ENCODE measurements at regions not wholly inside any gene's neighbourhood (a gene's known extent, or its start where the extent isn't known, plus 50 kb on each side); places are given as distances from the start of the nearest gene placed in this dataset.

DNA sequence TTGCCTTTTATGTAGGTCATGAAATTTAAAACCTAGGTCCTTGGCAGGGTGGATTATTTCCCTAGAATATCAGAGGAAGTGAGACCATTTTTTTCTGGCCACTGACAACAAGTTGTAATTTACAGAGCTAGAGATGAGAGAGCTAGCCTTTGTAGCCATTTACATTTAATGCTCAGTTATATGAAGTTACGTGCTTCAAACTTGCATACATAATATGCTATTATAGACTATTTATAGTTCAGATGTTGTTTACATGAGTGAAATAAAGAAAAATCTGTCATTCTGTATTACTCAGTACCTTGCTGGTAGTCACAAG, 234.9 kb upstream of the MBL2 start:
- Histone ChIP-seq H3K36me3 (ENCODE audit: control insufficient read depth, insufficient read depth, low read length) (no peaks in the 10 kb centered on the region), H3K27me3 (ENCODE audit: control insufficient read depth, insufficient read depth, low read length) (no peaks in the 10 kb centered on the region), H3K4me3 (ENCODE audit: low read depth, low read length) (no peak overlapping the region)
- TF ChIP-seq, protein P1, sequence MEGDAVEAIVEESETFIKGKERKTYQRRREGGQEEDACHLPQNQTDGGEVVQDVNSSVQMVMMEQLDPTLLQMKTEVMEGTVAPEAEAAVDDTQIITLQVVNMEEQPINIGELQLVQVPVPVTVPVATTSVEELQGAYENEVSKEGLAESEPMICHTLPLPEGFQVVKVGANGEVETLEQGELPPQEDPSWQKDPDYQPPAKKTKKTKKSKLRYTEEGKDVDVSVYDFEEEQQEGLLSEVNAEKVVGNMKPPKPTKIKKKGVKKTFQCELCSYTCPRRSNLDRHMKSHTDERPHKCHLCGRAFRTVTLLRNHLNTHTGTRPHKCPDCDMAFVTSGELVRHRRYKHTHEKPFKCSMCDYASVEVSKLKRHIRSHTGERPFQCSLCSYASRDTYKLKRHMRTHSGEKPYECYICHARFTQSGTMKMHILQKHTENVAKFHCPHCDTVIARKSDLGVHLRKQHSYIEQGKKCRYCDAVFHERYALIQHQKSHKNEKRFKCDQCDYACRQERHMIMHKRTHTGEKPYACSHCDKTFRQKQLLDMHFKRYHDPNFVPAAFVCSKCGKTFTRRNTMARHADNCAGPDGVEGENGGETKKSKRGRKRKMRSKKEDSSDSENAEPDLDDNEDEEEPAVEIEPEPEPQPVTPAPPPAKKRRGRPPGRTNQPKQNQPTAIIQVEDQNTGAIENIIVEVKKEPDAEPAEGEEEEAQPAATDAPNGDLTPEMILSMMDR (IDR thresholded peaks at IDR 0.05; ENCODE audit: insufficient read depth, low read depth, low read length), result no peak
- ChIA-PET CTCF (no interaction called here), POLR2A (no interaction called here)
- no peak for DNase-seq (ENCODE audit: low read depth)

GRCh38 chr10:53006663-53007526, 234.3 kb upstream of the MBL2 start:
- ChIA-PET POLR2A (no interaction called here), CTCF (no interaction called here)
- H3K36me3 ChIP-seq (ENCODE audit: control insufficient read depth, insufficient read depth, low read length), result no peaks in the 10 kb centered on the region
- TF ChIP-seq, protein P1 (IDR thresholded peaks at IDR 0.05; ENCODE audit: insufficient read depth, low read depth, low read length), result no peak
- H3K27me3 ChIP-seq (ENCODE audit: control insufficient read depth, insufficient read depth, low read length), result no peaks in the 10 kb centered on the region
- no peak overlapping the region for H3K4me3 ChIP-seq (ENCODE audit: low read depth, low read length)
- no peak for DNase-seq (ENCODE audit: low read depth)

DNA sequence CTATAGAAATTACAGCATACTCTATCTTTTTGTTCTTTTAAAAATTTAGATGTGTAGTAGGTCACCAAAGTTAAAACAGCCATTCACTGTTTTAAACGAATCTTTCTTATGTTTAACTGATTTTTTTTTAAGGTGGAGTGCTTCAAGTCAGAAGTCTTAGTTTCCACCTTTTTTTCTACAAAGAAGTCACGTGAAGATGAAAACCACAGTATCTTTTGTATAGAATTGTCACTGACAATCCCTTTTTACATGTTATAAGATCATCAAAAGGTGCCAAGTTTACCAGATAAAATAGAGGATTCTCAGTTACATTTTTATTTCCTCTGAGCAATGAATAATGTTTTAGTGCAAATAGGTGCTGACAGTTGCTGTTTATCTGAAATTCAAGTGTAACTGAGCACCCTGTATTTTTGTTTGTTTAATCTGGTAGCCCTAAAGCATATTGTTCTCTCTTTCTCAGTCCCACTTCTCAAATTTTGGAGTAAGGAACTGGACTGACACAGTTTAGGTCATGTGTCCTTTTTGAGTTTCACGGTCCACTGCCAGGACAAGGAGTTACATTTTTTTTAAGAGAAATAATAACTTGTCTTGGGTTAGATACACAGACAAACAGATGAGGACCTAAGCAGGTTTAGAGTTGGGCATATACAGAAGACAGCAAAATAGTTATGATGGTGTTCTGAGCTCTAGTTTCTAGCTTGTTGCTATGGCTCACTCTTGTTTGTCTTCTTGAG, 233.2 kb upstream of the MBL2 start:
- TF ChIP-seq, protein P1 (IDR thresholded peaks at IDR 0.05; ENCODE audit: insufficient read depth, low read depth, low read length), result no peak
- H3K36me3 ChIP-seq (ENCODE audit: control insufficient read depth, insufficient read depth, low read length), result no peaks in the 10 kb centered on the region
- CTCF ChIA-PET, result no interaction called here
- DNase-seq (ENCODE audit: low read depth), result no peak
- no peaks in the 10 kb centered on the region for H3K27me3 ChIP-seq (ENCODE audit: control insufficient read depth, insufficient read depth, low read length)
- POLR2A ChIA-PET, result no interaction called here
- no peak overlapping the region for H3K4me3 ChIP-seq (ENCODE audit: low read depth, low read length)

DNA sequence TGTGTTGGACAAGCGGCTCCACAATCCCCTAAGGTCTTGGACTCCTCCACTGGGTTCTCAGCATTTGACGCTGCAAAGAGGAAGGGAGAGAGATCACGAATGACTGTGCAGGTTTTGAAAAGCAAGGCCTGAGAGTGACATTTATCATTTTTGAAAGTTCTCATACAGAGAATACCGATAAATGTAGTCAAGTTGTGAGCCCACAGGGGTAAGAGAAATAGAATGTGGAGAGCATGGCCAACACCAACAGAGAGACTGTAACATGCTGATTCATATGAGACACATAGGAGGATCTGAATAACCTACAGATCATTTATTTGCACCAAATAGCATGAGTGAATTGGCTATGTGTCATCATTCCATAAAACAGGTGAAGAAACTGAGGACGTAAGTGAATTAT, 230.5 kb upstream of the MBL2 start:
- no peaks in the 10 kb centered on the region for H3K36me3 ChIP-seq (ENCODE audit: control insufficient read depth, insufficient read depth, low read length)
- TF ChIP-seq, protein P1 (IDR thresholded peaks at IDR 0.05; ENCODE audit: insufficient read depth, low read depth, low read length), result no peak
- ChIA-PET POLR2A (no interaction called here), CTCF (no interaction called here)
- DNase-seq (ENCODE audit: low read depth), result no peak
- H3K27me3 ChIP-seq (ENCODE audit: control insufficient read depth, insufficient read depth, low read length), result no peaks in the 10 kb centered on the region
- no peak overlapping the region for H3K4me3 ChIP-seq (ENCODE audit: low read depth, low read length)

DNA sequence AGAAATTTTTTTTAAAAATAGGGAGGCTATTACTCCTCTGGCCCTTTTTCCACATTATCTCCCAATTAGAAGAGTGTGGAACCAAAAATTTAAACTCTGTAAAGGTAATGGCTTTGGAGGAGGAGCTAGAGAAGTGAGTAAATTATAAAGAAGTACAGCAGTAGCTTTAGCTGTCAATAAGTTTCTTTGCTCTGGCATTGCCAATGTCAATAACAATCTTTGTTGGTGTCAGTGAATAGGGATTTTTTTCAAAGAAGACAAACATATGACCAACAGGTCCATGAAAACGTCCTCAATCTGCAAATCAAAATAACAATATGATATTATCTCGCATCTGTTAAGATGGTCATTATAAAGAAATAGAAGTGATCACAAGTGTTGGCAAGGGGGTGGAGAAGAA, 227.1 kb upstream of the MBL2 start:
- Histone ChIP-seq H3K36me3 (ENCODE audit: control insufficient read depth, insufficient read depth, low read length) (no peaks in the 10 kb centered on the region), H3K27me3 (ENCODE audit: control insufficient read depth, insufficient read depth, low read length) (no peaks in the 10 kb centered on the region), H3K4me3 (ENCODE audit: low read depth, low read length) (no peak overlapping the region)
- DNase-seq (ENCODE audit: low read depth), result no peak
- TF ChIP-seq, protein P1 (IDR thresholded peaks at IDR 0.05; ENCODE audit: insufficient read depth, low read depth, low read length), result no peak
- ChIA-PET POLR2A (no interaction called here), CTCF (no interaction called here)
